ENCODE measurements at regions not wholly inside any gene's neighbourhood (a gene's known extent, or its start where the extent isn't known, plus 50 kb on each side); places are given as distances from the start of the nearest gene placed in this dataset.

GRCh38 chr2:221095356-221095755 is 476.7 kb downstream of the EPHA4 start:
- FAIRE-seq: no peak

GRCh38 chr2:221096706-221097567 is 475.2 kb downstream of the EPHA4 start:
- intact Hi-C loops (cut with DNase I): no loop called here
- TF ChIP-seq CTCF (IDR thresholded peaks at IDR 0.05; ENCODE audit: borderline replicate concordance, extremely low read depth, insufficient read depth): no peak
- peaks cover 0 to 2% (median 0%) of the 10 kb centered on the region in 3 donors for H3K4me1 ChIP-seq (ENCODE audit: control insufficient read depth in 2 of 3, insufficient read depth in 2 of 3, low read depth in 1 of 3, low read length in 3 of 3)
- H3K9ac ChIP-seq (ENCODE audit: low read length in 3 of 3): no peak overlapping the region
- FAIRE-seq (peak; percentile 13), DNase-seq (peak in 2 of 5 donors; percentile 35 to 39)
- no peaks in the 10 kb centered on the region for H3K9me3 ChIP-seq (ENCODE audit: control insufficient read depth in 2 of 3, insufficient read depth in 1 of 3, low read length in 3 of 3)
- H3K36me3 ChIP-seq (ENCODE audit: control insufficient read depth in 2 of 3, insufficient read depth in 3 of 3, low read length in 3 of 3): no peaks in the 10 kb centered on the region
- no peaks in the 10 kb centered on the region for H3K27me3 ChIP-seq (ENCODE audit: control insufficient read depth, insufficient read depth, low read length)
- H3K4me3 ChIP-seq (ENCODE audit: low read length in 3 of 3): no peak overlapping the region
- no peak overlapping the region for H3K27ac ChIP-seq (ENCODE audit: low read depth in 2 of 2, low read length in 2 of 2)

More at GRCh38 chr2:221095356-221095755, 476.7 kb downstream of the EPHA4 start:
- Histone ChIP-seq H3K36me3 (ENCODE audit: control insufficient read depth in 2 of 3, insufficient read depth in 3 of 3, low read length in 3 of 3) (no peaks in the 10 kb centered on the region), H3K4me3 (ENCODE audit: low read length in 3 of 3) (no peak overlapping the region), H3K9me3 (ENCODE audit: control insufficient read depth in 2 of 3, insufficient read depth in 1 of 3, low read length in 3 of 3) (no peaks in the 10 kb centered on the region), H3K27ac (ENCODE audit: low read depth in 2 of 2, low read length in 2 of 2) (no peak overlapping the region), H3K4me1 (ENCODE audit: control insufficient read depth in 2 of 3, insufficient read depth in 2 of 3, low read depth in 1 of 3, low read length in 3 of 3) (peaks cover 0 to 2% (median 0%) of the 10 kb centered on the region in 3 donors), H3K9ac (ENCODE audit: low read length in 3 of 3) (no peak overlapping the region), H3K27me3 (ENCODE audit: control insufficient read depth, insufficient read depth, low read length) (no peaks in the 10 kb centered on the region)
- no peak for TF ChIP-seq CTCF (IDR thresholded peaks at IDR 0.05; ENCODE audit: borderline replicate concordance, extremely low read depth, insufficient read depth)
- intact Hi-C loops (cut with DNase I): no loop called here
- peak in 2 of 5 donors; percentile 52 to 55 for DNase-seq

- peaks cover 0 to 2% (median 0%) of the 10 kb centered on the region in 3 donors for H3K4me1 ChIP-seq (ENCODE audit: control insufficient read depth in 2 of 3, insufficient read depth in 2 of 3, low read depth in 1 of 3, low read length in 3 of 3)
- H3K27me3 ChIP-seq (ENCODE audit: control insufficient read depth, insufficient read depth, low read length): no peaks in the 10 kb centered on the region
- FAIRE-seq: no peak
- no peaks in the 10 kb centered on the region for H3K36me3 ChIP-seq (ENCODE audit: control insufficient read depth in 2 of 3, insufficient read depth in 3 of 3, low read length in 3 of 3)
- H3K4me3 ChIP-seq (ENCODE audit: low read length in 3 of 3): no peak overlapping the region
- no peak overlapping the region for H3K27ac ChIP-seq (ENCODE audit: low read depth in 2 of 2, low read length in 2 of 2)
- no peak for DNase-seq
- no peaks in the 10 kb centered on the region for H3K9me3 ChIP-seq (ENCODE audit: control insufficient read depth in 2 of 3, insufficient read depth in 1 of 3, low read length in 3 of 3)
- intact Hi-C loops (cut with DNase I): no loop called here
- no peak overlapping the region for H3K9ac ChIP-seq (ENCODE audit: low read length in 3 of 3)
- no peak for TF ChIP-seq CTCF (IDR thresholded peaks at IDR 0.05; ENCODE audit: borderline replicate concordance, extremely low read depth, insufficient read depth)
Observed at GRCh38 chr2:221097568-221097915, 474.6 kb downstream of the EPHA4 start.

All from kidney (tissue), 13 donors.